HL-60 (cell line): ENCODE measurements at regions not wholly inside any gene's neighbourhood (a gene's known extent, or its start where the extent isn't known, plus 50 kb on each side); places are given as distances from the start of the nearest gene placed in this dataset.

Experiments
- CTCF ChIP-seq: IDR thresholded peaks from one replicate; pipeline ENCODE4 v1.5.1; 2011; ENCODE audit warnings: low read length, control low read depth, inconsistent platforms; ENCODE audit not compliant: insufficient read depth
- GABPA ChIP-seq: IDR thresholded peaks from 2 replicates; pipeline ENCODE4 v1.6.1; 2012; ENCODE audit warnings: low read depth
- POLR2AphosphoS5 ChIP-seq: IDR thresholded peaks from 2 replicates; pipeline ENCODE4 v1.6.1; 2012; ENCODE audit warnings: low read depth
- TF ChIP-seq, protein P1 (sequence below): IDR thresholded peaks from 2 replicates; pipeline ENCODE4 v1.6.1; 2012; ENCODE audit warnings: low read depth; ENCODE audit not compliant: insufficient replicate concordance

DNA sequence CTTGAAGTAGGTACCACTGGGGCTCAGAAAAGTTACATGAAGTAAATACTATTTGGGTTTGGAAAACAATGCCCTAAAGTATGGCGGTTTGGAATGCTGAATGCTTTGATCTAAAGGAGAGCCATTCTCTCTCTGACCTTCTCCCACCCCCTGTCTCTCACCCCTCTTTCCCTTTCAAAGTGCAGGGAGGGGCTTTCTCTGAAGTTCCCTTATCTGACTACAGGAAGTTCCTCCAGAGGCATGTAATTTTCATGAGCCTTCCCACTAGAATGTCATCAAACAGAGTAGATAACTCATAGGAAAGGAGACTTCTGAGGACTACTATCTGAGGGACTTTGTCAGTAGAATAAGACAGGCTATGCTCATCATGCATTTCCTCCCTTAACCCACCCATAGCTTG is 216.7 kb upstream of the PCSK2 start:
- TF ChIP-seq, protein P1, sequence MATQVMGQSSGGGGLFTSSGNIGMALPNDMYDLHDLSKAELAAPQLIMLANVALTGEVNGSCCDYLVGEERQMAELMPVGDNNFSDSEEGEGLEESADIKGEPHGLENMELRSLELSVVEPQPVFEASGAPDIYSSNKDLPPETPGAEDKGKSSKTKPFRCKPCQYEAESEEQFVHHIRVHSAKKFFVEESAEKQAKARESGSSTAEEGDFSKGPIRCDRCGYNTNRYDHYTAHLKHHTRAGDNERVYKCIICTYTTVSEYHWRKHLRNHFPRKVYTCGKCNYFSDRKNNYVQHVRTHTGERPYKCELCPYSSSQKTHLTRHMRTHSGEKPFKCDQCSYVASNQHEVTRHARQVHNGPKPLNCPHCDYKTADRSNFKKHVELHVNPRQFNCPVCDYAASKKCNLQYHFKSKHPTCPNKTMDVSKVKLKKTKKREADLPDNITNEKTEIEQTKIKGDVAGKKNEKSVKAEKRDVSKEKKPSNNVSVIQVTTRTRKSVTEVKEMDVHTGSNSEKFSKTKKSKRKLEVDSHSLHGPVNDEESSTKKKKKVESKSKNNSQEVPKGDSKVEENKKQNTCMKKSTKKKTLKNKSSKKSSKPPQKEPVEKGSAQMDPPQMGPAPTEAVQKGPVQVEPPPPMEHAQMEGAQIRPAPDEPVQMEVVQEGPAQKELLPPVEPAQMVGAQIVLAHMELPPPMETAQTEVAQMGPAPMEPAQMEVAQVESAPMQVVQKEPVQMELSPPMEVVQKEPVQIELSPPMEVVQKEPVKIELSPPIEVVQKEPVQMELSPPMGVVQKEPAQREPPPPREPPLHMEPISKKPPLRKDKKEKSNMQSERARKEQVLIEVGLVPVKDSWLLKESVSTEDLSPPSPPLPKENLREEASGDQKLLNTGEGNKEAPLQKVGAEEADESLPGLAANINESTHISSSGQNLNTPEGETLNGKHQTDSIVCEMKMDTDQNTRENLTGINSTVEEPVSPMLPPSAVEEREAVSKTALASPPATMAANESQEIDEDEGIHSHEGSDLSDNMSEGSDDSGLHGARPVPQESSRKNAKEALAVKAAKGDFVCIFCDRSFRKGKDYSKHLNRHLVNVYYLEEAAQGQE = no peak
- TF ChIP-seq CTCF (no peak), GABPA (no peak), POLR2AphosphoS5 (no peak)
